SKM-1 (cell line): ENCODE measurements at regions not wholly inside any gene's neighbourhood (a gene's known extent, or its start where the extent isn't known, plus 50 kb on each side); places are given as distances from the start of the nearest gene placed in this dataset.
A peak's percentile ranks its signal among the peaks of the same experiment; 100 is the strongest.
"Not testable (repeated sequence)": the region's sequence is repeated elsewhere in the genome, so short reads cannot be mapped to it uniquely, and the experiment has no call there.

Source experiments
- DNase-seq: peaks from one replicate; lab custom pipeline; 2025; ENCODE audit not compliant: unreplicated experiment; lab: John Stamatoyannopoulos, UW

GRCh38 chr13:38283346-38283745 is 66.3 kb upstream of the UFM1 start:
- DNase-seq: no peak

- no peak for DNase-seq
These were observed 84.5 kb upstream of the UFM1 start for GRCh38 chr13:38265132-38265497.

- DNase-seq: no peak
These were observed 85.1 kb upstream of the UFM1 start for GRCh38 chr13:38264363-38265131.

GRCh38 chr13:38262211-38262610 is 87.4 kb upstream of the UFM1 start:
- DNase-seq: no peak

GRCh38 chr13:38255600-38255999 is 94.1 kb upstream of the UFM1 start:
- DNase-seq: no peak

- no peak for DNase-seq
These were observed 109.8 kb upstream of the UFM1 start for GRCh38 chr13:38239874-38240273.

GRCh38 chr13:38228322-38228721 is 121.3 kb upstream of the UFM1 start:
- DNase-seq: no peak

GRCh38 chr13:38226496-38226895 is 123.2 kb upstream of the UFM1 start:
- no peak for DNase-seq

- no peak for DNase-seq
These were observed 126.6 kb upstream of the UFM1 start for GRCh38 chr13:38223089-38223488.

- not testable (repeated sequence) for DNase-seq
These were observed 128.5 kb upstream of the UFM1 start for GRCh38 chr13:38221120-38221519.

- DNase-seq: no peak
These were observed 133.5 kb upstream of the UFM1 start for GRCh38 chr13:38216181-38216580.

GRCh38 chr13:38213314-38213713 is 136.3 kb upstream of the UFM1 start:
- no peak for DNase-seq

- DNase-seq: no peak
These were observed 138.6 kb upstream of the UFM1 start for GRCh38 chr13:38210928-38211596.

- no peak for DNase-seq
These were observed 145.1 kb upstream of the UFM1 start for GRCh38 chr13:38204556-38204955.

- DNase-seq: no peak
These were observed 146.9 kb upstream of the UFM1 start for GRCh38 chr13:38202740-38203139.

- DNase-seq: no peak
These were observed 158.6 kb upstream of the UFM1 start for GRCh38 chr13:38191016-38191415.

- DNase-seq: no peak
These were observed 169.0 kb upstream of the UFM1 start for GRCh38 chr13:38180670-38181069.

- no peak for DNase-seq
These were observed 169.5 kb upstream of the UFM1 start for GRCh38 chr13:38180126-38180525.

- DNase-seq: no peak
These were observed 173.0 kb upstream of the UFM1 start for GRCh38 chr13:38176664-38177063.

- no peak for DNase-seq
These were observed 176.2 kb upstream of the UFM1 start for GRCh38 chr13:38173403-38173802.

- peak; percentile 4 for DNase-seq
These were observed 182.4 kb upstream of the UFM1 start for GRCh38 chr13:38167164-38167822.

GRCh38 chr13:38166116-38166515 is 183.5 kb upstream of the UFM1 start:
- no peak for DNase-seq
